ENCODE measurements at regions not wholly inside any gene's neighbourhood (a gene's known extent, or its start where the extent isn't known, plus 50 kb on each side); places are given as distances from the start of the nearest gene placed in this dataset.

GRCh38 chr9:130755377-130756007 is 61.9 kb downstream of the EXOSC2 start:
- no peak for DNase-seq

DNA sequence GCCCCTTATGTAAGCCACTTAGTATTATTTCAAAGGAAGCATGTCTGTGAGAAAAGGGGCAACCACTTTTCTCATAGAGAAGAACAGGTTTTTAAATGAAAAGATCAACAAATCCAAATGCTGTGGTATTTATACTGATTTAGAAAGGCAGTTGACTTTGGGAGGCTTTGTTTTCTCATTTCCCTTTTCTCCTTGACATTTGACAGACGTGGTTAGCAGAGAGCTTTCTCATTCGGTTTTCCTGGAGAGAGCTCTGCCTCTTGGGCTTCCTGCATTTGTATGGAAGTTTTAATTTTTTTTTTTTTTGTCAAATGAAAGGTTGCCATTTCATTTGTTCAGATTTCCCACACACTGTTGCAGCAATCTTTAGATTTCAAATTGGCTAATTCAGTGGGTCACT is 62.5 kb downstream of the EXOSC2 start:
- no peak for DNase-seq

DNA sequence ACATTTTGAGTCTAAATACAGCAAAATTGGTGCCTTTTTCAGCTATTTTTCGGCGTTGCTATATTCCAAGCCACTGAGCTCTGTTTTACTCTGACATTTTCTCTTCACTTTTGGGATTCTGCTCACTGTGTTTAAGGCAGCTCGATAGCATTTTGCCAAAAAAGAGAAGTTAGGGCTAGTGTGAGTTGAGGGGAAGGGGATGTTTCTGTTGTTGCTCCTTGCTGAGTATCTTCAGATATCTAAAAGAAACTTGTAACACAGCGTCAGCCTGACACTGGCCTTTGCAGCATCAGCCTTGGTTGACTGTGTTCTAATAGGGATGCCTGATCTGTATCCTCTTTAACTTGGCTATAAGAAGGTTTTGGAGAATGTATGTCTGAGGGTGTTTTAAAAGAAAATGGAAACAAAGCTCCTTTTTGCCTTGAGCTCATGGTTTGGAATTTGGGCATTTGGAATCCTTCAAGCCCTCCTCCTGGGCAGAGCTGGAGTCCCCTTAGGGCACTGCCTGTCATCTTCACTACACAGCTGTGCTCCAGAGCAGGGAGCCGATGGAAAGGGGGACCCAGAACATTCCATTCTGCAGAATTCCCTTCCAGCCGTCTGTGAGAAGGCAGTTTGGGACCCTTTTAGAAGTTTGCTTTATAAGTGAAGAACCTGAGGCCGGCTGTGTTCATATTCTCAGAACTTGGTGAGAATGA is 63.0 kb downstream of the EXOSC2 start:
- DNase-seq: no peak

DNA sequence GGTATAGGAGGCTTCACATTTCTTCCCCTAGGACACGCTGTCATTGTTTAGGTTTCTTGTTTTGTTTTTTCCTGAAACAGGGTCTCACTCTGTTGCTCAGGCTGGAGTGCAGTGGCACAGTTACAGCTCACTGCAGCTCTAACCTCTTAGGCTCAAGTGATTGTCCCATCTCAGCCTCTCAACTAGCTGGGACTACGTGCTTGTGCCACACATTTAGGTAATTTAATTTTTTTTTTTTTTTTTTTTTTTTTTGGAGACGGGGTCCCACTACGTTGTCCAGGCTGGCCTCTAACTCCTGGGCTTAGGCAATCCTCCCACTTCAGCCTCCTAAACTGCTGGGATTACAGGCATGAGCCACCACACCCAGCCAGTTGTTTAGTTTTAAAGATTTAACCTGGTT is 66.2 kb downstream of the EXOSC2 start:
- DNase-seq: no peak

DNA sequence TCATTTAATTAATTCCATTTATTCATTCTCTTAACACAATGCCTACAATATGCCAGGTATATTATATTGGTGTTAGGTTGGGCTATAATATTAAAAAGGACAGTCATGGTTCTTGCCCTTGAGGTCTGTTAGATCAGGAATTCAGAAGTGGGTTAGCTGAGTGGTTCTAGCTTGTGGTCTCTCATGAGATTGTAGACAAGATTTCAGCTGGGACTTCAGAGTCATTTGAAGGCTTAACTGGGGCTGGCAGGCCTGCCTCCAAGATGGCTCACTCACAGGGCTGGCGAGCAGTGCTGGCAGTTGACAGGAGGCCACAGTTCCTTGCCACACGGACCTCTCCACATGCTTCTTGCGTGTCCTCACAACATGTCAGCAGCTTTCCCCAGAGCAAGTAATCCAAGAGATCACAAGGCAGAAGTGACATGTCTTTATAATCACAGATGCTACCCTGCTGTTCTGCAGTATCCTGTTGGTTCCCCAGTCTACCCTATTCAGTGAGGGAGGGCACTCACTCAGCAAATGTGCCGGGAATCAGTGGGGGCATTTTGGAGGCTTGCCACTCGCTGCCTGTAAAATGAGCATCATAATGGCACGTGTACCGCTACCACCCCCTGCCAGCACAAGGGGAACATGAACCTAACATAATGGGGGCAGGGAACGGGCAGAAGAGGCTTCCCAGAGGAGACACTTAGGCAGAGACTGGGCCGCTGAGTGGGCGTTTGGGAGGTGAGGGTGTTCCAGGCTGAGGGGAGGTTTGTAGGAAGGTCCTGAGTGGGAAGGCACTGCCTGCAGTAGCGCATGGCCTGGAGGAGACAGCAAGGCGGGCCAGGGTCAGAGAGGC is 70.0 kb downstream of the EXOSC2 start:
- no peak for DNase-seq

DNA sequence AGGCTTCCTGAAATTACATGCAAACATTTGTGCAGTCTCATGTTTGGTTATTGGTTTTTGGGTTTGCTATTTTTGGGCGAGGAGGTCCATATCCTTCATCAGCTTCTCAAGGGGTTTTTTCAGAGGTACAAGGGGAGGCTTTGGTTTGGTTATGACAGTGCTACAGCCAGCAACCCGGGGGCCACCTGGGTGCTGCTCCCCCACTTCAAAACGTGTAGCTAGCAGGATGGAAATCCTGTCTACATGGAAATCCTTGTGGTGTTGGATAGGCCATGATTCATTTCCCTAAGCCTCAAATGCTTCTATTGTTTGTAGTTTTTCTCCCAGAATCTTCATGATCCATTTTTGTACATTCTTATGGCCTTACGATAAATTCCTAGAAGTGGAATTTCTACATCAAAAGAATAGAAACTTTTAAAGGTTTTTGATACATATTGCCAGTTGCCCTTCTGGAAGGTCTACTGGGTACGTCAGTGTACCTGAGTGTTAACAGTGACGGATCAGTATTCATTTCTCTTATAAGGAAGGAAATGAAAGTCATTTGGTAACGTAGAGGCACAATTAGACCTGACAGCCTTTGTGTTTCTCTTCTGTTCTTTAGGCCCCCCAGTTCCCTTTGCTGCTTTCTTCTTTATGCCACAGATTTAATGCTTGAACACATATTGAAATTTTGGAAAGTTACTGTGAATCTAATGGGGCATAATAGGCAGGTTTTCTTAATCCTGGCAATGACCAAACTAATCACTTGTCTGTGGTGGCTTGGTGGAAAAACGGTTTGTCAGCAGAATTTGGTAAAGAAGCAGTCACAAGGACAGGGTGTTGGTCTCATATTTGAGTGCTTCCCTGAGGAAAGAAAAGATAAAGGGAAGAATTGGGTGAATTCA is 69.7 kb upstream of the ABL1 start:
- no peak for DNase-seq

DNA sequence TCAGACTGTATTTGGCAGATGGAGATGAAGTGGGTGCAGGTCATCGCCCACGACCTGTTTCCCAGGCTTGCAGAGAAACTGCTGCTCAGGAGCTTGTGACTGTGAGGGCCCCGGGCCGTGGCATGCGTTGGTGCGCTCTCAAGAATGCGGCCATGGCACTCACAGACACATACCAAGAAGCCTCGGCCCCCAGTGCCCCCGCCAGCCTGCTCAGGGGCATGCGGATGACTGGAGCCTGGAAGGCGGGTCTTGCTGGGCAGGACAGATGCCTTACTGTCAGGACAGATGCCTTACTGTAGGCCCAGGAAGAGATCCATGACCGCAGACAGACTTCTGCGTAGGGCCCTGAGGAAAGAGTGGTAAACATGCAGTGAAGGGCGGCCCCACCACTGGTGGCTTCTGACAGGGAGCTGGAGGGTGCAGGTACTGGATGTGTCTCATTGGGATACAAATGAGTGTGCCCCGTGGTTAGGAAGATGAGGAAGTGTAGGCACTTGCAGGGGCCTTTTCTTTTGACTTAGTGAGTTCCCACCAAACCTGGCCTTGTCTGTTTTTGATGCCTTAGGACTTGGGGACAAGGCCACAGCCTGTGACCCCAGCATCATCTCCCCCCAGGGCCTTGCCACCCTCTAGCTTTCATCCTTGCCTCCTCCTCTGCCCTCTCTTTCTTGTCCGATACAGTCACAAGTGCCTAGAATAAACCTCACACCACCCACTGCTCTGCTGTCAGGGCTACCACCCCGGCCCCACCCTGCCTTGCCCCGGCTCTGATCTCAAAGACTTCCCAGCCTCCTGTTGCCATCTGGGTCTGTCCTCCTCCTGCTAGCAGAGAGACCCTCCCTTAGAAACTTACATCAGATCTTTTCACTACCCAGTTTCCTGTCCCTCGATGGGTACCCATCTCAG is 68.8 kb upstream of the ABL1 start:
- DNase-seq: no peak

DNA sequence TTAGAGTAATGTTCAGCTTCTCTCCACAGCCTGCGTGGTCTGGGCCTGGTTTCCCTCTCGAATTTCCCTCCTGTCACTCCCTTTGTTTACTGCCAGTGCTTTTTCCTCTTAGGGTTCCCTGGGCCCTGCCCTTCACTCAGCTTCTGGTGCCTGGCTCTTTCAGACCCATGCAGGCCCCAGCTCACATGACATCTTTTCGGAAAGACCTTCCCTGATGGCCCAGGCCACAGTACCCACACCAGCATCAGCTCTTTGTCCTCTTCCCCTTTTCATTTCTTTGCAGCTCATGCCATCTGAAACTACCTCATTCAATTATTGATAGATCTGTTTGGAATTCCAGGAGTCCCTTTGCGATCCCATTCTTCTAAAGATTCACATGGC is 68.1 kb upstream of the ABL1 start:
- no peak for DNase-seq

GRCh38 chr9:130768265-130768664 is 66.8 kb upstream of the ABL1 start:
- DNase-seq: no peak

GRCh38 chr9:130768891-130769403 is 66.1 kb upstream of the ABL1 start:
- no peak for DNase-seq

- DNase-seq: no peak
Measured at GRCh38 chr9:130770093-130770492, 65.0 kb upstream of the ABL1 start.

- DNase-seq: peak; percentile 75
Measured at GRCh38 chr9:130770679-130771442, 64.2 kb upstream of the ABL1 start.

DNA sequence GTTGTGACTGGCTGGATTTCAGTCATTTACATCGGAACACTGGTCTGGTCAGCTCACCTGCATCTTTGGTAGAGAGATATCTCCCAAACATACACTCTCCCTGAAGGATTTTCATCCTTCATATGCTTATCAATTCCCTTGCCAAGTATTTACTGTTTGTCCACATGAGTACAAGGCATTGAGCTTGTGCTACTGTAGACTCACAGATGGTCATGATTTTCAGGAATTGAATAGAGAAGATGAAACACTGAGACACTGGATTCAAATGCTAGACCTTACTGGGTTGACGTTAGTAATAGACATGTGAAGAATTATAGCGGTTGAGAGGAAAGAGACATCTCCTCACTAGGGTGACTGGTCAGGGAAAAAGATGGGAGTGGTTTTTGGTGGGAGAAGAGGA is 62.9 kb upstream of the ABL1 start:
- no peak for DNase-seq

DNA sequence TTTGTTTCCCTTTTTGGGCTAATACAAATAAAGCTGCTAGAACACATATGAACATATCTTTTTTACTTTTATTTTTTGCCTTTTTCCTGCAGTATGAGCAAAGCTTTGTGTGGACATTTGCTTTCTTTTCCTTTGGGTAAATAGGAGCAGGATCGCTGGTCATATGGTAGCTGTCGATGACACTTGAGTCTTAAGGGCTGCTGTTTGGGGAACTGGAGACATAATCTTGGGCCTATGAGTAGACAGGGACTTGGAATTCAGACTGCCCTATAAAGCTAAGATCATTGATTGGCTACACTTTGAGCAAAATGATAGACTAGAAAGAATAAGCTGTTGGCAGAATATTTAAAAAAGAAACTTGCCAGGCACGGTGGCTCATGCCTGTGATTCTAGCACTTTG is 60.9 kb upstream of the ABL1 start:
- DNase-seq: no peak

GRCh38 chr9:130775336-130775991 is 59.6 kb upstream of the ABL1 start:
- no peak for DNase-seq

DNA sequence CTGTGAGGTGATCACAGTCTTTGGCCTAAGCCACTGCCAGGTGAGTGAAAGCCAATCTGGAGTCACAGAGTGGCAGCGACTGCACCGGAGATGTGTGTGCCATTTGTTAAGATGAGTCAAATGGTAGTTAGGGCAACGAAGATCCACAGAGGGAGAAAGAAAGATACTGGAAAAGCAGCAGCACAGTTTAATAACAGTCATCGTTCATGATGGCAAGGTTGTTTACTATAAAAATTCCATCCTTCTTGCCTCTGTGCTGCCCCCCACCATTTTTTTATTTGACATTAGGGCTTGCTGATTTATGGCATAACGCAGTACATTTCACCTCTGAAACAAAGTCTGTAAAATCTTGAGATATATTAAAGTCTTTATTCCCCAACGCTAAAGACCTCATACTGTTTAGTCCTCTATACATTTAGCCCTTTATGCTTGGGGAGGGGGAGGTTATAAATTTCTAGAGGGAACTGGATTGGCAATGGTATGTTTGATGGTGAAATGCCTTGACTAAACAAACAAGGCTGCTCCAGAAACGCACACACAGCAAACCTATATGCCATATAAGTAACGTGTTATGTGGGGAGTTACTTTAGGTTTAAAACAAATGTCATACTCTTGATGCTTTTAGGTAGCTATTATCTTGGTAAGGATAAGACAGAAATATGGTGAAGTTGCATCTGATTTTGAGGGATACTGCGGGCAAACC is 55.8 kb upstream of the ABL1 start:
- no peak for DNase-seq

DNA sequence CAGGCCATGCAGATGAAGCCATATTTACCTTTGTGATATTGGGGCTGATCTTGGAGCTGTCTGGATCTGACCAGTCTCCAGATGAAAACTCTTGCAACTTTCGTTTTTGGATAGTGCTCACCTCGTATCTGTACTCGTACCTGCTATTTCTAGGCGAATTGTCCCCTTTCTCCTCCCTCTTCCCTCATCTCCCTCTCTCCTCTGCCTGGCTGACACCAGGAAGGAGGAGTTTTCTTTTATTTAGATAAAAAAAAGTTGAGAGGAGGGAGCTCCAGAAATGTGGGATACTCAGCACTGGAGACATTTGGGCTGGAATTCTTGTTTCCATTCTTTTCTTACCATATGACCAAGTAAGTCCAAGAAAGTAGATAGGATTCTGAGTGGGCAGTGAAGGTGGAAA is 54.6 kb upstream of the ABL1 start:
- DNase-seq: no peak

DNA sequence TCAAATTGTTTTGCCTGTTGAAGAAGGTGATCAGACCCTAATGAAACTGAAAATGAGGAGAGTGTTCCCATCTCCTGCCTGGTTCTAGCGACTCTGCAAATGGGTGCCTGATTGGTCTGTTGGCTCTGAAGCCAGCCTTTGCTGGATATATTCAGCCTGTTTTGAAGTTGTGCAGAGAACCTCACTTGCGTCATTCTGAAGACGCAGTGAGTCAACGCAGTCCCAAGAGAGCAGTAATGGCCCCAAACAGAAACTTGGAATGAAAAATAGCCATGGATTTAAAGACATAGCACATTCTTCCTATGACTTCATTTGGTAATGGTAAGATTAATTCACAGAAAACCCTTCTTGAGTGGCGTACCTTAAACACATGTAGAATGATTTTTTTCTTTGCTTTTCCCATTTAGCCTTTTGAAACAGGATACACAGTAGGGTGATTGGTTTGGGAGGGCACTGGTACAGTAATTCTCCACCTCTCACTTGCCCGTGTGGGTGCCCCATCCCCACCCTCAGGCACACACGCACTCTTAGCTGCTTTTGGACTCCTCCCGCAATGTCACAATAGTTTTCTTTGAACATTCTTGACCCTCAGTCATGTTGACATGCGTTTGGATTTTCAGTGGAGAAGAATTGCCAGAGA is 54.1 kb upstream of the ABL1 start:
- DNase-seq: no peak

GRCh38 chr9:130781569-130781968 is 53.5 kb upstream of the ABL1 start:
- DNase-seq: no peak

All from DMS53 (cell line).